ENCODE measurements at regions not wholly inside any gene's neighbourhood (a gene's known extent, or its start where the extent isn't known, plus 50 kb on each side); places are given as distances from the start of the nearest gene placed in this dataset.
A peak's percentile ranks its signal among the peaks of the same experiment; 100 is the strongest.
"Not testable (repeated sequence)": the region's sequence is repeated elsewhere in the genome, so short reads cannot be mapped to it uniquely, and the experiment has no call there.

DNA sequence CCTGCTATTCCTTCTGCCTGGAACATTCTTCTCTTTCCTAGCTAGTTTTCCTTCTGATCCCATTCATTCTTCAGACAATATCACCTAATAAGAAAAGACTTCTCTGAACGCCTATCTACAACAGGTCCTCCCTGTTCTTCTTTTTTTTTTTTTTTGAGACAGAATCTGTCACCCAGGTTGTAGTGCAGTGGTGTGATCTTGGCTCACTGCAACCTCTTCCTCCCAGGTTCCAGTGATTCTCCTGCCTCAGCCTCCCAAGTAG, 208.3 kb downstream of the BCAS1 start:
- not testable (repeated sequence) for H3K9me3 ChIP-seq (ENCODE audit: control insufficient read depth, insufficient read depth, low read length); H3F3A ChIP-seq (ENCODE audit: control insufficient read depth, insufficient read depth); H3K27me3 ChIP-seq (ENCODE audit: control insufficient read depth, low read length); H3K4me3 ChIP-seq (ENCODE audit: low read length); H3K27ac ChIP-seq (ENCODE audit: low read depth, low read length); H4K20me1 ChIP-seq (ENCODE audit: control insufficient read depth, insufficient read depth, low read depth, low read length); H3K36me3 ChIP-seq (ENCODE audit: control insufficient read depth, low read length); H3K9me2 ChIP-seq (replicated peaks; ENCODE audit: control insufficient read depth, low read length)
- Histone ChIP-seq H3K79me2 (ENCODE audit: control insufficient read depth, low read length) (peaks cover 15% of the 10 kb centered on the region; the same call in 1 of the 2 replicates), H3K4me1 (ENCODE audit: control insufficient read depth, low read length) (peaks cover 41% of the 10 kb centered on the region), H3K4me2 (ENCODE audit: low read length) (peak overlapping the region; percentile 10)

DNA sequence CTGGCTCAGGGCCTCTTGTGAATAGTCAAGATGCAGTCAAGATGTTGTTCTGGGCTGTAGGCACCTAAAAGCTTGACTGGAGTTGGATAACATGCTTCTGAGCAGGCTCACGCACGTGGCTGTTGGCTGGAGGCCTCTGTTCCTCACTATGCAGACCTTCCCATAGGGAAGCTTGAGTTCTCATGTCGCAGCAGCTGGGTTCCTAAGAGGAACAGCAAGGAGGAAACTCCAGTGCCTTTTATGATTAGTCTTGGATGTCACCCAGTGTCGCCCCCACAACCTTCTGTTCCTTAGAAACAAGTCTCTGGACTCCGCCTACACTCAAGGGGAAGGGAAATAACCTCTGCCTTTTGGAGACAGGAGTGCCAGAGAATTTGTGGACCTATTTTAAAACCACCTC, 210.7 kb downstream of the BCAS1 start:
- Histone ChIP-seq H3K4me1 (ENCODE audit: control insufficient read depth, low read length) (peaks cover 17% of the 10 kb centered on the region), H3K4me2 (ENCODE audit: low read length) (no peak overlapping the region), H3K79me2 (ENCODE audit: control insufficient read depth, low read length) (peaks cover 2% of the 10 kb centered on the region; the same call in 1 of the 2 replicates), H3K36me3 (ENCODE audit: control insufficient read depth, low read length) (no peaks in the 10 kb centered on the region), H3K4me3 (ENCODE audit: low read length) (no peak overlapping the region), H4K20me1 (ENCODE audit: control insufficient read depth, insufficient read depth, low read depth, low read length) (no peaks in the 10 kb centered on the region), H3K27ac (ENCODE audit: low read depth, low read length) (no peak overlapping the region), H3K27me3 (ENCODE audit: control insufficient read depth, low read length) (no peaks in the 10 kb centered on the region), H3F3A (ENCODE audit: control insufficient read depth, insufficient read depth) (no peaks in the 10 kb centered on the region), H3K9me2 (replicated peaks; ENCODE audit: control insufficient read depth, low read length) (no peaks in the 10 kb centered on the region), H3K9me3 (ENCODE audit: control insufficient read depth, insufficient read depth, low read length) (no peaks in the 10 kb centered on the region)
- TF ChIP-seq, protein P1, sequence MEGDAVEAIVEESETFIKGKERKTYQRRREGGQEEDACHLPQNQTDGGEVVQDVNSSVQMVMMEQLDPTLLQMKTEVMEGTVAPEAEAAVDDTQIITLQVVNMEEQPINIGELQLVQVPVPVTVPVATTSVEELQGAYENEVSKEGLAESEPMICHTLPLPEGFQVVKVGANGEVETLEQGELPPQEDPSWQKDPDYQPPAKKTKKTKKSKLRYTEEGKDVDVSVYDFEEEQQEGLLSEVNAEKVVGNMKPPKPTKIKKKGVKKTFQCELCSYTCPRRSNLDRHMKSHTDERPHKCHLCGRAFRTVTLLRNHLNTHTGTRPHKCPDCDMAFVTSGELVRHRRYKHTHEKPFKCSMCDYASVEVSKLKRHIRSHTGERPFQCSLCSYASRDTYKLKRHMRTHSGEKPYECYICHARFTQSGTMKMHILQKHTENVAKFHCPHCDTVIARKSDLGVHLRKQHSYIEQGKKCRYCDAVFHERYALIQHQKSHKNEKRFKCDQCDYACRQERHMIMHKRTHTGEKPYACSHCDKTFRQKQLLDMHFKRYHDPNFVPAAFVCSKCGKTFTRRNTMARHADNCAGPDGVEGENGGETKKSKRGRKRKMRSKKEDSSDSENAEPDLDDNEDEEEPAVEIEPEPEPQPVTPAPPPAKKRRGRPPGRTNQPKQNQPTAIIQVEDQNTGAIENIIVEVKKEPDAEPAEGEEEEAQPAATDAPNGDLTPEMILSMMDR (IDR thresholded peaks at IDR 0.05; ENCODE audit: low read depth, low read length, poor library complexity, severe bottlenecking) = no peak
- no peak for TF ChIP-seq EZH2phosphoT487 (IDR thresholded peaks at IDR 0.05; ENCODE audit: borderline replicate concordance, low read length)

DNA sequence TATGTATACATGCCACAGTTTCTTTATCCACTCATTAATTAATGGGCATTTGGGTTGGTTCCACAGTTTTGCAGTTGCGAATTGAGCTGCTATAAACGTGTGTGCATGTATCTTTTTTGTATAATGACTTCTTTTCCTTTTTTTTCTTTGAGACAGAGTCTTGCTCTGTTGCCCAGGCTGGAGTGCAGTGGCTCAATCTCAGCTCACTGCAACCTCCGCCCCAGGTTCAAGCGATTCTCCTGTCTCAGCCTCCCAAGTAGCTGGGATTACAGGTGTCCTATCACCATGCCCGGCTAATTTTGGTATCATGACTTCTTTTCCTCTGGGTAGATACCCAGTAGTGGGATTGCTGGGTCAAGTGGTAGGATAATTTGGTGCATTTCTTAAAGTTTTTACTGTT, 211.4 kb downstream of the BCAS1 start:
- not testable (repeated sequence) for H3K36me3 ChIP-seq (ENCODE audit: control insufficient read depth, low read length); H3K27me3 ChIP-seq (ENCODE audit: control insufficient read depth, low read length); H3K9me3 ChIP-seq (ENCODE audit: control insufficient read depth, insufficient read depth, low read length); H4K20me1 ChIP-seq (ENCODE audit: control insufficient read depth, insufficient read depth, low read depth, low read length); H3K27ac ChIP-seq (ENCODE audit: low read depth, low read length); H3K4me2 ChIP-seq (ENCODE audit: low read length); H3K4me3 ChIP-seq (ENCODE audit: low read length); H3K9me2 ChIP-seq (replicated peaks; ENCODE audit: control insufficient read depth, low read length); H3K79me2 ChIP-seq (ENCODE audit: control insufficient read depth, low read length); H3F3A ChIP-seq (ENCODE audit: control insufficient read depth, insufficient read depth)
- H3K4me1 ChIP-seq (ENCODE audit: control insufficient read depth, low read length) = peaks cover 12% of the 10 kb centered on the region

DNA sequence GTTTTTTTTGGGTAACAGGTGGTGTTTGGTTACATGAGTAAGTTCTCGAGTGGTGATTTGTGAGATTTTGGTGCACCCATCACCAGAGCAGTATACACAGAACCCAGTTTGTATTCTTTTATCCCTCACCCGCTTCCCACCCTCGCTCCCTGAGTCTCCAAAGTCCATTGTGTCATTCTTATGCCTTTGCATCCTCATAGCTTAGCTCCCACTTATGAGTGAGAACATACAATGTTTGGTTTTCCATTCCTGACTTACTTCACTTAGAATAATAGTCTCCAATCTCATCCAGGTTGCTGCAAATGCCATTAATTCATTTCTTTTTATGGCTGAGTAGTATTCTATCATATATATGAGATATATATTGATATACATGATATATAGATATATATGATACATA, 211.9 kb downstream of the BCAS1 start:
- H4K20me1 ChIP-seq (ENCODE audit: control insufficient read depth, insufficient read depth, low read depth, low read length); H3K27me3 ChIP-seq (ENCODE audit: control insufficient read depth, low read length); H3K4me2 ChIP-seq (ENCODE audit: low read length); H3K9me2 ChIP-seq (replicated peaks; ENCODE audit: control insufficient read depth, low read length); H3F3A ChIP-seq (ENCODE audit: control insufficient read depth, insufficient read depth); H3K79me2 ChIP-seq (ENCODE audit: control insufficient read depth, low read length); H3K36me3 ChIP-seq (ENCODE audit: control insufficient read depth, low read length); H3K4me3 ChIP-seq (ENCODE audit: low read length); H3K27ac ChIP-seq (ENCODE audit: low read depth, low read length); H3K9me3 ChIP-seq (ENCODE audit: control insufficient read depth, insufficient read depth, low read length): not testable (repeated sequence)
- H3K4me1 ChIP-seq (ENCODE audit: control insufficient read depth, low read length) = peaks cover 12% of the 10 kb centered on the region

DNA sequence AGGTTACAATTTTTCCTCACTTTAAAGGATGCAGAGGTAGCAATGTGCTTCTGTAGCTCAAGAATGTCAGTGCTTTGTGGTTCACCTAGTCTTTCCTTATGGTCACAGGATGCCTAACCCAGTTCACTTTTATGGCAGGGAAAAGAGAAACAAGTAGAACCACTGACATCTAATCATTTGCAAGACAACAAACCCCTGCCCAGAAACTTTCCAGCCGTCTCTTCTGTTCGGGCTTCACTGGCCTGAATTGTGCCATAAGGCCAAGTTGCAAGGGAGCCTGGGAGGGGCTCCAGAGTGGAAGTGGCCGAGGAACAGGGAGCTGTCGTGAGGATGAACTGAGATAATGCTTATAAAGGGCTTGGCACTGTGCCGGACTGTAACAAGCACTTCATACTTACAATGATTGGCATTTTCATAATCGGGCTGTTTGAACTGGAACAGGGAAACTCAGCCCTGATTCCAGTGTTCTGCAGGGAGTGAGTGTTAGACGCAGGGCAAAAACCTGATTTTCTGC, 212.6 kb downstream of the BCAS1 start:
- no peaks in the 10 kb centered on the region for H3F3A ChIP-seq (ENCODE audit: control insufficient read depth, insufficient read depth)
- H3K36me3 ChIP-seq (ENCODE audit: control insufficient read depth, low read length) = no peaks in the 10 kb centered on the region
- TF ChIP-seq, protein P1 (IDR thresholded peaks at IDR 0.05; ENCODE audit: low read depth, low read length, poor library complexity, severe bottlenecking) = no peak
- TF ChIP-seq EZH2phosphoT487 (IDR thresholded peaks at IDR 0.05; ENCODE audit: borderline replicate concordance, low read length) = no peak
- H4K20me1 ChIP-seq (ENCODE audit: control insufficient read depth, insufficient read depth, low read depth, low read length) = no peaks in the 10 kb centered on the region
- no peak overlapping the region for H3K27ac ChIP-seq (ENCODE audit: low read depth, low read length)
- H3K9me3 ChIP-seq (ENCODE audit: control insufficient read depth, insufficient read depth, low read length) = no peaks in the 10 kb centered on the region
- H3K9me2 ChIP-seq (replicated peaks; ENCODE audit: control insufficient read depth, low read length) = no peaks in the 10 kb centered on the region
- no peaks in the 10 kb centered on the region for H3K79me2 ChIP-seq (ENCODE audit: control insufficient read depth, low read length)
- peaks cover 12% of the 10 kb centered on the region for H3K4me1 ChIP-seq (ENCODE audit: control insufficient read depth, low read length)
- no peak overlapping the region for H3K4me2 ChIP-seq (ENCODE audit: low read length)
- no peaks in the 10 kb centered on the region for H3K27me3 ChIP-seq (ENCODE audit: control insufficient read depth, low read length)
- no peak overlapping the region for H3K4me3 ChIP-seq (ENCODE audit: low read length)

Data from DOHH2 (cell line).